MCF 10A (cell line): ENCODE measurements at regions not wholly inside any gene's neighbourhood (a gene's known extent, or its start where the extent isn't known, plus 50 kb on each side); places are given as distances from the start of the nearest gene placed in this dataset.
"Not testable (repeated sequence)": the region's sequence is repeated elsewhere in the genome, so short reads cannot be mapped to it uniquely, and the experiment has no call there.

Experiments
- BruUV-seq: library from RNA; stranded (reverse); fragments of 400-500 nt; replicated peaks from 2 replicates; lab custom pipeline; 2021; lab: Mats Ljungman, UMichigan
- CTCF ChIA-PET: fragments of 300-600 bp; sonication (Branson Sonifier 250); formaldehyde crosslinking; extraction: SDS; loops from one replicate; lab custom pipeline; 2021; ENCODE audit warnings: antibody characterized with exemption, inconsistent platforms; lab: Yijun Ruan, JAX
- POLR2A ChIA-PET: fragments of 300-600, 350-650 bp; sonication (Branson Sonifier 250); formaldehyde crosslinking; extraction: SDS; loops from one replicate; lab custom pipeline; 2020; ENCODE audit warnings: antibody characterized with exemption, inconsistent platforms; lab: Yijun Ruan, JAX
- DNase-seq: peaks from one replicate; pipeline ENCODE4 v3.0.0-alpha.2; 2018; ENCODE audit not compliant: unreplicated experiment
- H3K27ac Mint-ChIP-seq: one replicate; pipeline ENCODE4 v1.8.0; 2022; ENCODE audit warnings: mild to moderate bottlenecking, low read depth, mixed read lengths; ENCODE audit not compliant: unreplicated experiment
- H3K27me3 Mint-ChIP-seq: one replicate; pipeline ENCODE4 v1.8.0; 2022; ENCODE audit warnings: mixed read lengths; ENCODE audit not compliant: insufficient read depth, unreplicated experiment
- H3K36me3 Mint-ChIP-seq: one replicate; pipeline ENCODE4 v1.8.0; 2022; ENCODE audit warnings: mild to moderate bottlenecking, moderate library complexity, mixed read lengths; ENCODE audit not compliant: insufficient read depth, unreplicated experiment
- H3K4me1 Mint-ChIP-seq: one replicate; pipeline ENCODE4 v1.8.0; 2022; ENCODE audit warnings: mixed read lengths; ENCODE audit not compliant: insufficient read depth, unreplicated experiment
- H3K4me3 Mint-ChIP-seq: one replicate; pipeline ENCODE4 v1.8.0; 2022; ENCODE audit warnings: mild to moderate bottlenecking, moderate library complexity, mixed read lengths; ENCODE audit not compliant: unreplicated experiment
- H3K9me3 Mint-ChIP-seq: one replicate; pipeline ENCODE4 v1.8.0; 2022; ENCODE audit warnings: mixed read lengths; ENCODE audit not compliant: unreplicated experiment
- CTCF ChIP-seq: fragments of 200-600 bp; IDR thresholded peaks from one replicate; pipeline ENCODE4 v1.8.0; 2022; ENCODE audit warnings: antibody characterized with exemption, mild to moderate bottlenecking; ENCODE audit not compliant: unreplicated experiment
- intact Hi-C: fragments of 100-400 bp; cut with micrococcal nuclease; formaldehyde crosslinking; loops from 2 replicates; pipeline ENCODE4 v1.14.1; 2022

- Mint-ChIP-seq H3K4me3 (no peak overlapping the region), H3K27ac (no peak overlapping the region), H3K9me3 (no peaks in the 10 kb centered on the region), H3K4me1 (peaks cover 5% of the 10 kb centered on the region), H3K27me3 (no peaks in the 10 kb centered on the region), H3K36me3 (no peaks in the 10 kb centered on the region)
- CTCF ChIA-PET = no interaction called here
- no TSS peak for BruUV-seq
- POLR2A ChIA-PET = no interaction called here
- intact Hi-C loops = no loop called here
- no peak for DNase-seq
- no peak for TF ChIP-seq CTCF
Measured at GRCh38 chr2:234392041-234392615, 104.8 kb downstream of the ARL4C start.

GRCh38 chr2:234391625-234392024 is 105.3 kb downstream of the ARL4C start:
- CTCF ChIA-PET = no interaction called here

GRCh38 chr2:234389661-234390060 is 107.2 kb downstream of the ARL4C start:
- POLR2A ChIA-PET, BruUV-seq, intact Hi-C loops, H3K36me3 Mint-ChIP-seq, H3K27ac Mint-ChIP-seq, CTCF ChIA-PET, DNase-seq, H3K9me3 Mint-ChIP-seq, H3K27me3 Mint-ChIP-seq, H3K4me1 Mint-ChIP-seq, H3K4me3 Mint-ChIP-seq: not testable (repeated sequence)

More at GRCh38 chr2:234391625-234392024, 105.3 kb downstream of the ARL4C start:
- no peak for DNase-seq
- intact Hi-C loops = no loop called here
- H3K36me3 Mint-ChIP-seq = no peaks in the 10 kb centered on the region
- TF ChIP-seq CTCF = no peak
- no TSS peak for BruUV-seq
- no peaks in the 10 kb centered on the region for H3K9me3 Mint-ChIP-seq
- H3K4me3 Mint-ChIP-seq = no peak overlapping the region
- POLR2A ChIA-PET = no interaction called here
- no peak overlapping the region for H3K27ac Mint-ChIP-seq
- H3K27me3 Mint-ChIP-seq = no peaks in the 10 kb centered on the region
- H3K4me1 Mint-ChIP-seq = peaks cover 5% of the 10 kb centered on the region

GRCh38 chr2:234388591-234388990 is 108.3 kb downstream of the ARL4C start:
- no peak for DNase-seq
- no peaks in the 10 kb centered on the region for H3K9me3 Mint-ChIP-seq
- no peak for TF ChIP-seq CTCF
- H3K4me1 Mint-ChIP-seq = peaks cover 5% of the 10 kb centered on the region
- H3K27ac Mint-ChIP-seq = no peak overlapping the region
- H3K36me3 Mint-ChIP-seq = no peaks in the 10 kb centered on the region
- ChIA-PET CTCF (no interaction called here), POLR2A (no interaction called here)
- intact Hi-C loops = no loop called here
- no TSS peak for BruUV-seq
- H3K27me3 Mint-ChIP-seq = no peaks in the 10 kb centered on the region
- H3K4me3 Mint-ChIP-seq = no peak overlapping the region

GRCh38 chr2:234386971-234387370 is 109.9 kb downstream of the ARL4C start:
- no TSS peak for BruUV-seq

More at GRCh38 chr2:234386971-234387370, 109.9 kb downstream of the ARL4C start:
- Mint-ChIP-seq H3K9me3 (no peaks in the 10 kb centered on the region), H3K27me3 (no peaks in the 10 kb centered on the region), H3K4me1 (peaks cover 5% of the 10 kb centered on the region), H3K27ac (no peak overlapping the region), H3K4me3 (no peak overlapping the region), H3K36me3 (no peaks in the 10 kb centered on the region)
- ChIA-PET POLR2A (no interaction called here), CTCF (no interaction called here)
- intact Hi-C loops = no loop called here
- DNase-seq = no peak
- no peak for TF ChIP-seq CTCF
